H1 (cell line): ENCODE measurements at regions not wholly inside any gene's neighbourhood (a gene's known extent, or its start where the extent isn't known, plus 50 kb on each side); places are given as distances from the start of the nearest gene placed in this dataset.

ENCODE experiments used
- CTCF ChIA-PET: fragments of 300-600 bp; sonication (Branson Sonifier 250); formaldehyde crosslinking; loops from one replicate; lab custom pipeline; 2021; ENCODE audit not compliant: partially characterized antibody; lab: Charles Lee
- POLR2A ChIA-PET: fragments of 300-600 bp; sonication (Branson Sonifier 250); formaldehyde crosslinking; loops from one replicate; lab custom pipeline; 2021; ENCODE audit warnings: inconsistent platforms; ENCODE audit not compliant: partially characterized antibody; lab: Charles Lee
- DNase-seq, 2 experiments: peaks; one replicate each; pipeline versions ENCODE4 v3.0.0 to v3.0.0-alpha.2; 2010 to 2022; ENCODE audit warnings: low spot score in 2 of 2, low read depth in 1 of 2, mixed read lengths in 1 of 2
- FAIRE-seq: peaks from 2 replicates; lab custom pipeline; 2011; peaks lifted over from hg19 to GRCh38; lab: Jason Lieb, UNC
- H2AFZ ChIP-seq: 2 replicates; pipeline ENCODE4 v1.8.1; 2012; ENCODE audit warnings: low read length, inconsistent platforms
- H2AK5ac ChIP-seq: 2 replicates; pipeline ENCODE4 v1.6.1; 2013; ENCODE audit warnings: low read depth, low read length
- H2BK120ac ChIP-seq: replicated peaks from 2 replicates; pipeline ENCODE3; 2013; ENCODE audit warnings: low read depth, low read length, inconsistent platforms
- H2BK12ac ChIP-seq: 2 replicates; pipeline ENCODE4 v1.6.1; 2013; ENCODE audit warnings: low read depth, low read length
- H2BK15ac ChIP-seq: 2 replicates; pipeline ENCODE4 v1.6.1; 2013; ENCODE audit warnings: low read length
- H2BK20ac ChIP-seq: 2 replicates; pipeline ENCODE4 v1.6.1; 2013; ENCODE audit warnings: low read length
- H2BK5ac ChIP-seq: 2 replicates; pipeline ENCODE4 v1.6.1; 2013; ENCODE audit warnings: low read depth, low read length
- H3K14ac ChIP-seq: 2 replicates; pipeline ENCODE4 v1.6.1; 2013; ENCODE audit warnings: inconsistent platforms; ENCODE audit not compliant: insufficient read length
- H3K18ac ChIP-seq: 2 replicates; pipeline ENCODE4 v1.6.1; 2013; ENCODE audit warnings: low read length; ENCODE audit errors: extremely low read depth
- H3K23ac ChIP-seq: 2 replicates; pipeline ENCODE4 v1.6.1; 2013; ENCODE audit warnings: inconsistent platforms; ENCODE audit not compliant: insufficient read length
- H3K23me2 ChIP-seq: 2 replicates; pipeline ENCODE4 v1.6.1; 2013; ENCODE audit warnings: low read depth, low read length
- H3K27ac ChIP-seq: 2 replicates; pipeline ENCODE4 v1.6.1; 2011; ENCODE audit warnings: low read depth, low read length, inconsistent platforms
- H3K27me3 ChIP-seq, 4 experiments: replicated peaks in 1 of 4; 1 replicate in 1 of 4; 2 replicates in 3 of 4; pipeline versions ENCODE4 v1.6.1 to v1.8.1; 2011 to 2013; ENCODE audit warnings: low read length in 3 of 4, mild to moderate bottlenecking in 3 of 4, inconsistent platforms in 2 of 4, mixed read lengths in 2 of 4, moderate library complexity in 1 of 4; ENCODE audit not compliant: control insufficient read depth in 3 of 4, insufficient read depth in 3 of 4; ENCODE audit errors: extremely low read depth in 1 of 4
- H3K36me3 ChIP-seq, 4 experiments: 2 replicates each; pipeline versions ENCODE4 v1.6.1 to v1.8.1; 2011 to 2013; ENCODE audit warnings: mild to moderate bottlenecking in 4 of 4, low read length in 3 of 4, moderate library complexity in 2 of 4, control low read depth in 1 of 4, inconsistent platforms in 1 of 4; ENCODE audit not compliant: insufficient read depth in 4 of 4, control insufficient read depth in 2 of 4
- H3K4ac ChIP-seq: replicated peaks from 2 replicates; pipeline ENCODE3; 2013; ENCODE audit warnings: low read length, low read depth, mixed read lengths, inconsistent platforms; ENCODE audit not compliant: insufficient read length
- H3K4me1 ChIP-seq, 4 experiments: replicated peaks in 1 of 4; 1 replicate in 1 of 4; 2 replicates in 3 of 4; pipeline versions ENCODE4 v1.6.1 to v1.8.1; 2011 to 2013; ENCODE audit warnings: low read length in 3 of 4, inconsistent platforms in 2 of 4, mixed read lengths in 1 of 4; ENCODE audit not compliant: insufficient read depth in 4 of 4, control insufficient read depth in 3 of 4
- H3K4me2 ChIP-seq, 2 experiments: 2 replicates each; pipeline versions ENCODE4 v1.6.1 to v1.8.1; 2011 to 2013; ENCODE audit warnings: low read depth in 2 of 2, low read length in 2 of 2, control low read depth in 1 of 2, inconsistent platforms in 1 of 2, mild to moderate bottlenecking in 1 of 2; ENCODE audit not compliant: insufficient read depth in 1 of 2
- H3K4me3 ChIP-seq, 4 experiments: fragments of 200-600, 300-600 bp in 1 of 4; sonication (generic), shearing (Covaris generic), sonication (Bioruptor Twin) in 1 of 4; 2 replicates each; pipeline versions ENCODE4 v1.5.1 to v1.8.1; 2011 to 2016; ENCODE audit warnings: low read length in 4 of 4, low read depth in 3 of 4, control low read depth in 2 of 4, inconsistent platforms in 2 of 4, mild to moderate bottlenecking in 2 of 4, mixed read lengths in 1 of 4, moderate library complexity in 1 of 4; ENCODE audit not compliant: insufficient read depth in 2 of 4; ENCODE audit errors: extremely low read depth in 1 of 4
- H3K56ac ChIP-seq: replicated peaks from 2 replicates; pipeline ENCODE3; 2013; ENCODE audit warnings: low read depth, mild to moderate bottlenecking, mixed read lengths, low read length, inconsistent platforms; ENCODE audit not compliant: insufficient read length
- H3K79me1 ChIP-seq: 2 replicates; pipeline ENCODE4 v1.6.1; 2013; ENCODE audit warnings: low read depth, low read length, control low read depth
- H3K79me2 ChIP-seq, 2 experiments: 2 replicates each; pipeline versions ENCODE4 v1.6.1 to v1.8.1; 2012 to 2013; ENCODE audit warnings: low read length in 2 of 2, mild to moderate bottlenecking in 2 of 2, inconsistent platforms in 1 of 2; ENCODE audit not compliant: insufficient read depth in 2 of 2, control insufficient read depth in 1 of 2
- H3K9ac ChIP-seq, 4 experiments: replicated peaks in 1 of 4; 1 replicate in 1 of 4; 2 replicates in 3 of 4; pipeline versions ENCODE4 v1.6.1 to v1.8.1; 2011 to 2013; ENCODE audit warnings: low read depth in 3 of 4, low read length in 3 of 4, control low read depth in 2 of 4, mild to moderate bottlenecking in 2 of 4, moderate library complexity in 2 of 4, inconsistent platforms in 1 of 4; ENCODE audit errors: extremely low read depth in 1 of 4
- H3K9me3 ChIP-seq, 2 experiments: 2 replicates each; pipeline versions ENCODE4 v1.6.1 to v1.8.1; 2012 to 2013; ENCODE audit warnings: mild to moderate bottlenecking in 2 of 2, moderate library complexity in 2 of 2, control low read depth in 1 of 2, inconsistent platforms in 1 of 2, low read depth in 1 of 2, low read length in 1 of 2, mixed read lengths in 1 of 2; ENCODE audit not compliant: insufficient read depth in 2 of 2
- H4K20me1 ChIP-seq, 2 experiments: replicated peaks in 1 of 2; 2 replicates each; pipeline versions ENCODE3 to v1.8.1; 2011 to 2013; ENCODE audit warnings: inconsistent platforms in 2 of 2, low read length in 2 of 2, mild to moderate bottlenecking in 1 of 2; ENCODE audit not compliant: insufficient read depth in 2 of 2, control insufficient read depth in 1 of 2
- H4K5ac ChIP-seq: 2 replicates; pipeline ENCODE4 v1.6.1; 2013; ENCODE audit warnings: low read length, low read depth, mixed read lengths, inconsistent platforms; ENCODE audit not compliant: insufficient read length
- H4K8ac ChIP-seq: 2 replicates; pipeline ENCODE4 v1.8.0; 2013; ENCODE audit warnings: mild to moderate bottlenecking, moderate library complexity, low read length, inconsistent platforms; ENCODE audit not compliant: insufficient read depth; ENCODE audit errors: extremely low read depth
- H4K91ac ChIP-seq: replicated peaks from 2 replicates; pipeline ENCODE3; 2013; ENCODE audit warnings: low read length, mixed read lengths, inconsistent platforms; ENCODE audit not compliant: insufficient read length
- JUND ChIP-seq: IDR thresholded peaks from 2 replicates; pipeline ENCODE4 v1.6.1; 2011; ENCODE audit warnings: mild to moderate bottlenecking, improper control_type of control experiment, low read length
- TCF12 ChIP-seq: IDR thresholded peaks from 2 replicates; pipeline ENCODE4 v1.6.1; 2011; ENCODE audit warnings: low read depth, mild to moderate bottlenecking, low read length
- WGBS, 2 experiments: shearing (Covaris generic) in 1 of 2; methylation state at CpG; one replicate each; pipeline versions ENCODE4 v1.1.6 to v1.1.7; 2013 to 2015; ENCODE audit warnings: low lambda C conversion rate in 2 of 2, mixed read lengths in 2 of 2, inconsistent platforms in 1 of 2, low coverage in 1 of 2, missing lambda C conversion rate in 1 of 2; ENCODE audit not compliant: insufficient replicate concordance in 2 of 2, insufficient coverage in 1 of 2, insufficient read length in 1 of 2; ENCODE audit errors: extremely low coverage in 1 of 2, missing lambda C conversion rate in 1 of 2; 5-methylcytosine and 5-hydroxymethylcytosine counted together

- Histone ChIP-seq H3K4ac (no peak overlapping the region), H3K56ac (no peak overlapping the region), H3K9me3 (no peaks in the 10 kb centered on the region), H3K23ac (no peak overlapping the region), H3K4me1 (no peaks in the 10 kb centered on the region), H2BK12ac (no peak overlapping the region), H4K5ac (no peak overlapping the region), H2AK5ac (no peak overlapping the region), H3K23me2 (no peaks in the 10 kb centered on the region), H2AFZ (no peak overlapping the region), H2BK15ac (no peak overlapping the region), H3K18ac (no peak overlapping the region), H2BK5ac (no peak overlapping the region), H3K4me2 (no peak overlapping the region), H3K4me3 (no peak overlapping the region), H3K14ac (no peak overlapping the region), H4K91ac (no peak overlapping the region), H2BK20ac (no peak overlapping the region), H3K79me1 (no peaks in the 10 kb centered on the region), H3K9ac (no peak overlapping the region), H3K27me3 (no peaks in the 10 kb centered on the region), H4K8ac (no peak overlapping the region), H4K20me1 (no peaks in the 10 kb centered on the region), H2BK120ac (no peak overlapping the region), H3K36me3 (no peaks in the 10 kb centered on the region; a peak in 1 of 8 replicates), H3K27ac (no peak overlapping the region), H3K79me2 (no peaks in the 10 kb centered on the region)
- DNase-seq (no peak), FAIRE-seq (no peak)
- TF ChIP-seq TCF12 (no peak), JUND (no peak)
- CTCF ChIA-PET: no interaction called here
- POLR2A ChIA-PET: no interaction called here
- WGBS, 2 experiments: 88% methylated on average over 2 of the region's 2 CpGs; no CpG with 5 or more reads in 1 of the 2 experiments
Measured at GRCh38 chr7:79810916-79811315, 323.7 kb upstream of the GNAI1 start.
